Sigmoid colon (tissue), 6 donors: ENCODE measurements at regions not wholly inside any gene's neighbourhood (a gene's known extent, or its start where the extent isn't known, plus 50 kb on each side); places are given as distances from the start of the nearest gene placed in this dataset.

ENCODE experiments used
- DNase-seq: peaks from one replicate; pipeline ENCODE4 v3.0.0-alpha.2; 2019
- H3K27ac ChIP-seq, 4 donors: fragments of 200-600 bp; sonication (generic); one replicate each; pipeline ENCODE4 v1.5.1; 2016 to 2019; ENCODE audit warnings: mild to moderate bottlenecking in 1 of 4
- H3K27me3 ChIP-seq, 3 donors: fragments of 200-600 bp; sonication (generic); one replicate each; pipeline ENCODE4 v1.5.1; 2019; ENCODE audit warnings: mild to moderate bottlenecking in 1 of 3
- H3K36me3 ChIP-seq, 4 donors: fragments of 200-600 bp; sonication (generic); one replicate each; pipeline ENCODE4 v1.5.1; 2016 to 2019
- H3K4me1 ChIP-seq, 4 donors: fragments of 200-600 bp; sonication (generic); one replicate each; pipeline ENCODE4 v1.5.1; 2017 to 2019
- H3K4me3 ChIP-seq, 4 donors: fragments of 200-600 bp; sonication (generic); one replicate each; pipeline ENCODE4 v1.5.1; 2017 to 2019; ENCODE audit warnings: mild to moderate bottlenecking in 2 of 4, moderate library complexity in 1 of 4
- H3K9me3 ChIP-seq, 4 donors: fragments of 200-600 bp in 3 of 4; sonication (generic) in 3 of 4; one replicate each; pipeline versions ENCODE4 v1.5.1 to v1.6.1; 2013 to 2019
- EP300 ChIP-seq, 4 donors: sonication (generic); formaldehyde crosslinking; IDR thresholded peaks; one replicate each; pipeline ENCODE4 v1.6.1; 2017; ENCODE audit warnings: antibody characterized with exemption in 4 of 4
- POLR2A ChIP-seq, 2 donors: fragments of 450-650 bp; IDR thresholded peaks; one replicate each; pipeline ENCODE4 v1.6.1; 2016; ENCODE audit warnings: antibody characterized with exemption in 2 of 2, mild to moderate bottlenecking in 2 of 2, moderate library complexity in 2 of 2
- POLR2AphosphoS5 ChIP-seq, 4 donors: sonication (generic); formaldehyde crosslinking; IDR thresholded peaks; one replicate each; pipeline ENCODE4 v1.6.1; 2017; ENCODE audit warnings: antibody characterized with exemption in 4 of 4
- WGBS, 2 donors: extraction: QIAGEN DNeasy Blood & Tissue Kit; methylation state at CpG; one replicate each; pipeline ENCODE4 v1.1.7; 2013; 5-methylcytosine and 5-hydroxymethylcytosine counted together
- intact Hi-C: fragments of 100-400 bp; cut with DNase I; formaldehyde crosslinking; loops from one replicate; pipeline ENCODE4 v1.15.1; 2023
- TF ChIP-seq, protein P1 (sequence below), 4 experiments: fragments of 450-650 bp in 3 of 4; fragments of 200-600 bp in 1 of 4; IDR thresholded peaks; one replicate each; pipeline ENCODE4 v1.5.1; 2016 to 2019; ENCODE audit warnings: antibody characterized with exemption in 4 of 4, mild to moderate bottlenecking in 3 of 4, moderate library complexity in 2 of 4
- donor health status: healthy with polysubstance abuse.
- donor health status: healthy.

DNA sequence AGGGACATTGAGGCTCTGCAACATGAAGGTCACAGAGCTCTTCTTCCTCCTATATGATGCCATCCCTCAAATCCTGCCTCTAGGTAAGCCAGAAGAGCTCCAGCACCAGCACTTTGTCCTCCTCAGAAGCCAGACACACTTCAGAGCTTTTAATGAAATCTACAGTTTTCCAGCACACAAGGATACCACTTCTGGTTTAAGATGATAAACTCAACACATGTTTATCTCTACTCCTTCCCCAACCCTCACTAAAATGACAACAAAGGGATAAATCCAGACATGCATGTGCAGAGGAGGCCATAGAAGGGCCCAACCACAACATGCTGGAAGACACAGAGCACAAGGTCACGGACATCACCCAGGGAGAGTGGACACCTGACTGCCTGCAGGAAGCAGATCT, 195.3 kb downstream of the USP12 start:
- intact Hi-C loops = no loop called here
- no peak overlapping the region for H3K27ac ChIP-seq
- H3K27me3 ChIP-seq = no peaks in the 10 kb centered on the region
- no peak for TF ChIP-seq POLR2AphosphoS5 (IDR thresholded peaks at IDR 0.05)
- TF ChIP-seq EP300 (IDR thresholded peaks at IDR 0.05) = no peak
- TF ChIP-seq POLR2A (IDR thresholded peaks at IDR 0.05) = no peak
- TF ChIP-seq, protein P1, sequence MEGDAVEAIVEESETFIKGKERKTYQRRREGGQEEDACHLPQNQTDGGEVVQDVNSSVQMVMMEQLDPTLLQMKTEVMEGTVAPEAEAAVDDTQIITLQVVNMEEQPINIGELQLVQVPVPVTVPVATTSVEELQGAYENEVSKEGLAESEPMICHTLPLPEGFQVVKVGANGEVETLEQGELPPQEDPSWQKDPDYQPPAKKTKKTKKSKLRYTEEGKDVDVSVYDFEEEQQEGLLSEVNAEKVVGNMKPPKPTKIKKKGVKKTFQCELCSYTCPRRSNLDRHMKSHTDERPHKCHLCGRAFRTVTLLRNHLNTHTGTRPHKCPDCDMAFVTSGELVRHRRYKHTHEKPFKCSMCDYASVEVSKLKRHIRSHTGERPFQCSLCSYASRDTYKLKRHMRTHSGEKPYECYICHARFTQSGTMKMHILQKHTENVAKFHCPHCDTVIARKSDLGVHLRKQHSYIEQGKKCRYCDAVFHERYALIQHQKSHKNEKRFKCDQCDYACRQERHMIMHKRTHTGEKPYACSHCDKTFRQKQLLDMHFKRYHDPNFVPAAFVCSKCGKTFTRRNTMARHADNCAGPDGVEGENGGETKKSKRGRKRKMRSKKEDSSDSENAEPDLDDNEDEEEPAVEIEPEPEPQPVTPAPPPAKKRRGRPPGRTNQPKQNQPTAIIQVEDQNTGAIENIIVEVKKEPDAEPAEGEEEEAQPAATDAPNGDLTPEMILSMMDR (IDR thresholded peaks at IDR 0.05) = no peak
- 89 to 95% methylated on average over 1 of the region's 1 CpG for WGBS, 2 donors
- no peaks in the 10 kb centered on the region for H3K4me1 ChIP-seq
- DNase-seq = no peak
- no peak overlapping the region for H3K4me3 ChIP-seq
- no peaks in the 10 kb centered on the region for H3K36me3 ChIP-seq
- no peaks in the 10 kb centered on the region for H3K9me3 ChIP-seq

DNA sequence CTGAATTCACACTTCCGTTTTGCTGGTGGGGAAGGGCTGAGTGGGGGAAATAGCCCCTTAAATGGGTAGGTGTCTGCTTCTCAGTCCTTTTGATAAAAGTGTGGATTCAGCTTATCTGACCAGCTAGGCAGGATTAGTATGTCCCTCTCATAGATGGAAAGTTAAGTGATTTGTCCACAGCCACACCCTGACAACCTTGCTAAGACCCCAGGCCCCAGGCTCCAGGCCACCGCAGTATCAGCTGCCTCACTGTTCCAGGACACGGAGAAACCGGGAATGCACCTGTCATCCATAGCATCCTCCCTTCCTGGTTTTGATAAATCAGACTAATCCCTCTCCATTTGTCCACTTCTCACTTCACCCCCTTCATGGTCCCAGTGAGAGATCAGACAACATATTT, 197.7 kb downstream of the USP12 start:
- Histone ChIP-seq H3K27ac (no peak overlapping the region), H3K4me1 (no peaks in the 10 kb centered on the region), H3K36me3 (no peaks in the 10 kb centered on the region), H3K27me3 (no peaks in the 10 kb centered on the region), H3K4me3 (no peak overlapping the region), H3K9me3 (no peaks in the 10 kb centered on the region)
- TF ChIP-seq, protein P1 (IDR thresholded peaks at IDR 0.05) = no peak
- TF ChIP-seq POLR2A (IDR thresholded peaks at IDR 0.05) (no peak), POLR2AphosphoS5 (IDR thresholded peaks at IDR 0.05) (no peak), EP300 (IDR thresholded peaks at IDR 0.05) (no peak)
- DNase-seq = no peak
- WGBS, 2 donors = 59 to 94% methylated on average over 4 of the region's 4 CpGs
- intact Hi-C loops = no loop called here

DNA sequence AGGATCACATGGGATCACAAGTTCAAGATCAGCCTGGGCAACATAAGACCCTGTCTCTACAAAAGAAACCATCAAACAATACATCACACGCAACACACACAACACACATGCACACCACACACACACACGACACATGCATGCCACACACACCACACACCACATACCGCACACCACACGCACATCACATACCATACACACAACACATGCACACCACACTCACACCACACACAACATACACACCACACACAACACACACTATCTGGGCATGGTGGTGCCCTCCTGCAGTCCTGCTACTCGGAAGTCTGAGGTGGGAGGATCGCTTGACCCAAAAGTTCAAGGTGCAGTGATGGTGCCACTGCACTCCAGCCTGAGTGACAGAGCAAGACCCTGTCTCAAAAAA, 198.3 kb downstream of the USP12 start:
- no peaks in the 10 kb centered on the region for H3K36me3 ChIP-seq
- no peak for DNase-seq
- TF ChIP-seq EP300 (IDR thresholded peaks at IDR 0.05) (no peak), POLR2AphosphoS5 (IDR thresholded peaks at IDR 0.05) (no peak), POLR2A (IDR thresholded peaks at IDR 0.05) (no peak)
- TF ChIP-seq, protein P1 (IDR thresholded peaks at IDR 0.05) = no peak
- no peak overlapping the region for H3K27ac ChIP-seq
- intact Hi-C loops = no loop called here
- no peaks in the 10 kb centered on the region for H3K4me1 ChIP-seq
- H3K9me3 ChIP-seq = no peaks in the 10 kb centered on the region
- H3K27me3 ChIP-seq = no peaks in the 10 kb centered on the region
- no peak overlapping the region for H3K4me3 ChIP-seq
- WGBS, 2 donors = 83 to 84% methylated on average over 6 of the region's 6 CpGs

DNA sequence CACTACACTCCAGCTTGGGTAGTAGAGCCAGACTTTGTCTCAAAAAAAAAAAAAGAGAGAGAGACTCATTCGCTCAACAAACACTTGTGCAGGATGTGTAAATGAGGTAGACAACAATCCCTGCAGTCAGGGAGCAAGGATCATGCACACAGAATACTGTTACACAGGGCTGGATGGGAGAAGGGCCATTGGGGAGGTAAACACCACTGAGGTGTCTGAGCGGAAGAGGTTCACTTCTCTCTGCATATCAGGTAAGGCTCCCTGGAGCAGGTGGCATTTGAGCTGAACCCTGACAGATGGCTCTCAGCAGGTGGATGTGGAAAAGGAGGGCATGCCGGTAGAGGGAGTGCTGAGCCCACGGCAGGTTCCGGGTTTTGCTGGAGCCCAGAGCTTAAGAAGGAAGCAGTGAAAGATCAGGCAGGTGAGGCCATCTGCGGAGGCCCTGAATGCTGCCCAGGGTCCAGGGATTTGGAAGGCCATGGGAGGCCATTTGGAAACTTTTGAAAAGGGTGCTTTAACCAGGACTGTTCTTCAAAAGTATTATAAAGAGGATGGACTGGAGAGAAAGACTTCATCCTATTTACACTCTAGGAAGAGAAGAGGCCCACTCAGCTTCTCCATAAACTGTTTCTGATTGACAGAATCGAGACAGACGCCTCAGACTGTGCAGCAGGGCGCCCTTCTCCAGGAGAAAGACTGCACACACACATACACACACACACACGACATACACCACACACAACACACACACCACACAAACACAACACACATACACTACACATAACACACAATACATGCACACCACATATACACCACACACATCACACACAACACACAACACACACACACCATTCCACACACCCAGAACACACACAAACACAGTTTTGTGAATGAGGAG, 199.4 kb downstream of the USP12 start:
- no peak for DNase-seq
- H3K9me3 ChIP-seq = no peaks in the 10 kb centered on the region
- no peaks in the 10 kb centered on the region for H3K36me3 ChIP-seq
- TF ChIP-seq, protein P1 (IDR thresholded peaks at IDR 0.05) = peak in 1 of 4 experiments; percentile 33
- TF ChIP-seq POLR2AphosphoS5 (IDR thresholded peaks at IDR 0.05) = no peak
- no peak overlapping the region for H3K27ac ChIP-seq
- H3K4me3 ChIP-seq = no peak overlapping the region
- H3K4me1 ChIP-seq = peaks cover 0 to 8% (median 6%) of the 10 kb centered on the region in 4 donors
- WGBS, 2 donors = 11 to 40% methylated on average over 10 of the region's 10 CpGs
- intact Hi-C loops = no loop called here
- no peaks in the 10 kb centered on the region for H3K27me3 ChIP-seq
